HepG2 (cell line): ENCODE measurements at regions not wholly inside any gene's neighbourhood (a gene's known extent, or its start where the extent isn't known, plus 50 kb on each side); places are given as distances from the start of the nearest gene placed in this dataset.

Experiments
- ATAC-seq: fragments of 200-7000 bp; cut with Tn5 transposase; 3 replicates; pipeline ENCODE4 v1.9.1; 2020; ENCODE audit warnings: mild to moderate bottlenecking, moderate library complexity
- BruUV-seq: library from RNA; stranded (reverse); fragments of 400-500 nt; replicated peaks from 2 replicates; lab custom pipeline; 2021; lab: Mats Ljungman, UMichigan
- CTCF ChIA-PET: fragments of 300-600 bp; formaldehyde crosslinking; extraction: SDS; loops from one replicate; lab custom pipeline; 2021; ENCODE audit warnings: low total read pairs, inconsistent platforms, low intra/inter-chr PET ratio; lab: Yijun Ruan, JAX
- POLR2A ChIA-PET: fragments of 350-600 bp; sonication (Branson Sonifier 250); formaldehyde crosslinking; loops from one replicate; lab custom pipeline; 2020; ENCODE audit warnings: antibody characterized with exemption, inconsistent platforms; lab: Yijun Ruan, JAX
- DNase-seq: peaks from one replicate; pipeline ENCODE4 v3.0.0-alpha.2; 2015; ENCODE audit warnings: low spot score
- FAIRE-seq: peaks from 3 replicates; lab custom pipeline; 2011; peaks lifted over from hg19 to GRCh38; lab: Jason Lieb, UNC
- H2AFZ ChIP-seq: one replicate; pipeline ENCODE4 v1.6.1; 2011; ENCODE audit warnings: low read length, inconsistent platforms
- H3K27ac ChIP-seq: fragments of 300-600 bp; 3 replicates; pipeline ENCODE4 v1.8.0; 2011; ENCODE audit warnings: mixed run types, mild to moderate bottlenecking, mixed read lengths, low read length, inconsistent platforms; ENCODE audit not compliant: insufficient read depth; ENCODE audit errors: extremely low read length
- H3K27me3 ChIP-seq, 2 experiments: fragments of 200-600 bp in 1 of 2; 2 replicates in 1 of 2; 3 replicates in 1 of 2; pipeline versions ENCODE4 v1.6.0 to v1.8.0; 2011; ENCODE audit warnings: low read length in 2 of 2, mild to moderate bottlenecking in 2 of 2, moderate library complexity in 2 of 2, inconsistent platforms in 1 of 2; ENCODE audit not compliant: insufficient read depth in 2 of 2, control insufficient read depth in 1 of 2
- H3K36me3 ChIP-seq, 2 experiments: fragments of 200-600 bp in 1 of 2; replicated peaks in 1 of 2; 2 replicates in 1 of 2; 3 replicates in 1 of 2; pipeline versions ENCODE4 v1.5.1 to v1.8.0; 2011; ENCODE audit warnings: low read length in 2 of 2, inconsistent platforms in 1 of 2; ENCODE audit not compliant: insufficient read depth in 2 of 2, control insufficient read depth in 1 of 2
- H3K4me1 ChIP-seq: 2 replicates; pipeline ENCODE4 v1.5.1; 2012; ENCODE audit warnings: low read length, inconsistent platforms; ENCODE audit not compliant: insufficient read depth
- H3K4me2 ChIP-seq: 2 replicates; pipeline ENCODE4 v1.6.0; 2011; ENCODE audit warnings: low read depth, low read length, inconsistent platforms
- H3K4me3 ChIP-seq, 3 experiments: fragments of 200-600 bp in 1 of 3; sonication (generic), shearing (Covaris generic) in 1 of 3; replicated peaks in 1 of 3; 2 replicates each; pipeline ENCODE4 v1.5.1; 2011 to 2016; ENCODE audit warnings: low read length in 3 of 3, inconsistent platforms in 2 of 3, low read depth in 2 of 3, mild to moderate bottlenecking in 2 of 3, control low read depth in 1 of 3, mixed read lengths in 1 of 3; ENCODE audit not compliant: insufficient read depth in 1 of 3
- H3K79me2 ChIP-seq: one replicate; pipeline ENCODE4 v1.6.1; 2011; ENCODE audit warnings: low read length, inconsistent platforms; ENCODE audit not compliant: insufficient read depth
- H3K9ac ChIP-seq: 2 replicates; pipeline ENCODE4 v1.6.0; 2011; ENCODE audit warnings: mild to moderate bottlenecking, low read depth, low read length, inconsistent platforms; ENCODE audit not compliant: insufficient read depth
- H3K9me3 ChIP-seq: 2 replicates; pipeline ENCODE4 v1.5.1; 2012; ENCODE audit warnings: mild to moderate bottlenecking, low read length
- H4K20me1 ChIP-seq: 2 replicates; pipeline ENCODE4 v1.6.0; 2011; ENCODE audit warnings: inconsistent platforms, mild to moderate bottlenecking, low read length, moderate library complexity; ENCODE audit not compliant: insufficient read depth
- POGZ ChIP-seq: sonication (generic); formaldehyde crosslinking; IDR thresholded peaks from 2 replicates; pipeline ENCODE4 v1.4.0; 2020; ENCODE audit warnings: mild to moderate bottlenecking, missing genetic modification reagents
- RELA ChIP-seq: sonication (generic); formaldehyde crosslinking; IDR thresholded peaks from 2 replicates; pipeline ENCODE4 v1.4.0; 2020; ENCODE audit warnings: missing genetic modification reagents
- SP4 ChIP-seq: sonication (generic); formaldehyde crosslinking; IDR thresholded peaks from 2 replicates; pipeline ENCODE4 v1.8.1; 2023; ENCODE audit warnings: mild to moderate bottlenecking, missing genetic modification reagents
- SRSF4 ChIP-seq: fragments of 200-400 bp; formaldehyde crosslinking; IDR thresholded peaks from one replicate; pipeline ENCODE4 v1.6.1; 2018; ENCODE audit warnings: mild to moderate bottlenecking, low read depth, low read length, moderate library complexity; ENCODE audit not compliant: poor library complexity, severe bottlenecking
- ZNF337 ChIP-seq: sonication (generic); formaldehyde crosslinking; IDR thresholded peaks from 2 replicates; pipeline ENCODE4 v1.5.1; 2020; ENCODE audit warnings: missing genetic modification reagents, low read depth, mild to moderate bottlenecking, borderline replicate concordance
- WGBS: methylation state at CpG from one replicate; pipeline ENCODE4 v1.1.6; 2017; ENCODE audit warnings: low lambda C conversion rate; 5-methylcytosine and 5-hydroxymethylcytosine counted together
- in situ Hi-C: cut with HindIII; loops from 2 replicates; pipeline ENCODE4 v1.10.0; 2017; ENCODE audit warnings: low pct_unique_long_range_greater_than_20kb; ENCODE audit not compliant: extremely low pct_ligation_motif_present
- intact Hi-C: fragments of 100-400 bp; cut with micrococcal nuclease; formaldehyde crosslinking; loops from one replicate; pipeline ENCODE4 v1.10.0; 2022; ENCODE audit not compliant: unreplicated experiment
- TF ChIP-seq, protein P1 (sequence below): sonication (generic); formaldehyde crosslinking; IDR thresholded peaks from 2 replicates; pipeline ENCODE4 v1.4.0; 2020; ENCODE audit warnings: mild to moderate bottlenecking, missing genetic modification reagents
- TF ChIP-seq, protein P2 (sequence below): sonication (generic); formaldehyde crosslinking; IDR thresholded peaks from 2 replicates; pipeline ENCODE4 v1.4.0; 2020; ENCODE audit warnings: missing genetic modification reagents
- TF ChIP-seq, protein P3 (sequence below): sonication (generic); formaldehyde crosslinking; IDR thresholded peaks from 2 replicates; pipeline ENCODE4 v1.5.0; 2020; ENCODE audit warnings: missing genetic modification reagents, mild to moderate bottlenecking, borderline replicate concordance
- TF ChIP-seq, protein P4 (sequence below): IDR thresholded peaks from 2 replicates; pipeline ENCODE4 v1.6.1; 2016
- TF ChIP-seq, protein P5 (sequence below): sonication (generic); formaldehyde crosslinking; IDR thresholded peaks from 2 replicates; pipeline ENCODE4 v1.5.0; 2020; ENCODE audit warnings: mild to moderate bottlenecking, missing genetic modification reagents

DNA sequence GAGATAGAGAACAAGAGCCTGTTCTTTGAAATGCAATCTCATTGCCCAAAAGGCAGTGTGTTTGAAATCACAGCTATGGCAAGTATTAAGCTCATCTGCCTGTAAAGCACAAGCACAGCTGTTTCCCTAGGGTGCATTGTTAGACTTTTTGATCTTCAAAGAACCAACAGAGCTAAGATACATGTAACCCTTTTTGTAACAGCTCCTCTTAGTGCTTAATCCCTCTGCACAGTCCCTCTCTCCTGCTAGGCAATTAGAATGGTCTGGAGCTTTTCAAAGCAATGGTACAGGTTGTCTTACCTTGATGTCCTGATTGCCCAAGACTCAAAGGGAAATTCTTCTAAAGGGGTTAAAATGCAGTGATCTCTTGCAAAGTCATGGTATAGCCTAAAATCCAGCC lies 249.6 kb upstream of the CHRM2 start (continued):
- TF ChIP-seq, protein P1, sequence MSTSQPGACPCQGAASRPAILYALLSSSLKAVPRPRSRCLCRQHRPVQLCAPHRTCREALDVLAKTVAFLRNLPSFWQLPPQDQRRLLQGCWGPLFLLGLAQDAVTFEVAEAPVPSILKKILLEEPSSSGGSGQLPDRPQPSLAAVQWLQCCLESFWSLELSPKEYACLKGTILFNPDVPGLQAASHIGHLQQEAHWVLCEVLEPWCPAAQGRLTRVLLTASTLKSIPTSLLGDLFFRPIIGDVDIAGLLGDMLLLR (CRISPR knock-in tag) = no peak
- no peak for TF ChIP-seq ZNF337 (CRISPR knock-in tag)

DNA sequence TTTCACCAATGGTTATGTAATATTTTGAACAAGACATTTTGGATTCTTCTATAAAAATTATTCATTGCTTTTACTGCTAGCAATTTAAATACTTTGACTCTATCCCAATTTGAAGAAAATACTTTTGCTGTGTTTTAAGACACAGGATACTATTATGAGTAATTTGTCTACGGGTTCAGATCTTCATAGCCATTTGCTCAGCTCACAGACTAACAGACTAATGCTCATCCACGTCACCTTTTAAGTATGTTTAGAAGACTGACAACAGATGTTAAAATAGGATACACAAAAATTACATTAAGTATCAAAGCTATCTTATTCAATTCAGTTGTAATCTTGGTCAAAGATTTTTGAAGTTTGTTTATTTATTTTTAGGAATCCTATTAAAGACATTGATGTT lies 251.3 kb upstream of the CHRM2 start:
- TF ChIP-seq RELA (CRISPR knock-in tag) (no peak), POGZ (no peak), SRSF4 (no peak), SP4 (CRISPR knock-in tag) (no peak)
- TF ChIP-seq, protein P2, sequence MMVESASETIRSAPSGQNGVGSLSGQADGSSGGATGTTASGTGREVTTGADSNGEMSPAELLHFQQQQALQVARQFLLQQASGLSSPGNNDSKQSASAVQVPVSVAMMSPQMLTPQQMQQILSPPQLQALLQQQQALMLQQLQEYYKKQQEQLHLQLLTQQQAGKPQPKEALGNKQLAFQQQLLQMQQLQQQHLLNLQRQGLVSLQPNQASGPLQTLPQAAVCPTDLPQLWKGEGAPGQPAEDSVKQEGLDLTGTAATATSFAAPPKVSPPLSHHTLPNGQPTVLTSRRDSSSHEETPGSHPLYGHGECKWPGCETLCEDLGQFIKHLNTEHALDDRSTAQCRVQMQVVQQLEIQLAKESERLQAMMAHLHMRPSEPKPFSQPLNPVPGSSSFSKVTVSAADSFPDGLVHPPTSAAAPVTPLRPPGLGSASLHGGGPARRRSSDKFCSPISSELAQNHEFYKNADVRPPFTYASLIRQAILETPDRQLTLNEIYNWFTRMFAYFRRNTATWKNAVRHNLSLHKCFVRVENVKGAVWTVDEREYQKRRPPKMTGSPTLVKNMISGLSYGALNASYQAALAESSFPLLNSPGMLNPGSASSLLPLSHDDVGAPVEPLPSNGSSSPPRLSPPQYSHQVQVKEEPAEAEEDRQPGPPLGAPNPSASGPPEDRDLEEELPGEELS (CRISPR knock-in tag) = no peak
- TF ChIP-seq, protein P3, sequence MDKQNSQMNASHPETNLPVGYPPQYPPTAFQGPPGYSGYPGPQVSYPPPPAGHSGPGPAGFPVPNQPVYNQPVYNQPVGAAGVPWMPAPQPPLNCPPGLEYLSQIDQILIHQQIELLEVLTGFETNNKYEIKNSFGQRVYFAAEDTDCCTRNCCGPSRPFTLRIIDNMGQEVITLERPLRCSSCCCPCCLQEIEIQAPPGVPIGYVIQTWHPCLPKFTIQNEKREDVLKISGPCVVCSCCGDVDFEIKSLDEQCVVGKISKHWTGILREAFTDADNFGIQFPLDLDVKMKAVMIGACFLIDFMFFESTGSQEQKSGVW (CRISPR knock-in tag) = no peak
- TF ChIP-seq, protein P4, sequence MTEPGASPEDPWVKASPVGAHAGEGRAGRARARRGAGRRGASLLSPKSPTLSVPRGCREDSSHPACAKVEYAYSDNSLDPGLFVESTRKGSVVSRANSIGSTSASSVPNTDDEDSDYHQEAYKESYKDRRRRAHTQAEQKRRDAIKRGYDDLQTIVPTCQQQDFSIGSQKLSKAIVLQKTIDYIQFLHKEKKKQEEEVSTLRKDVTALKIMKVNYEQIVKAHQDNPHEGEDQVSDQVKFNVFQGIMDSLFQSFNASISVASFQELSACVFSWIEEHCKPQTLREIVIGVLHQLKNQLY (CRISPR knock-in tag) = no peak
- TF ChIP-seq, protein P5, sequence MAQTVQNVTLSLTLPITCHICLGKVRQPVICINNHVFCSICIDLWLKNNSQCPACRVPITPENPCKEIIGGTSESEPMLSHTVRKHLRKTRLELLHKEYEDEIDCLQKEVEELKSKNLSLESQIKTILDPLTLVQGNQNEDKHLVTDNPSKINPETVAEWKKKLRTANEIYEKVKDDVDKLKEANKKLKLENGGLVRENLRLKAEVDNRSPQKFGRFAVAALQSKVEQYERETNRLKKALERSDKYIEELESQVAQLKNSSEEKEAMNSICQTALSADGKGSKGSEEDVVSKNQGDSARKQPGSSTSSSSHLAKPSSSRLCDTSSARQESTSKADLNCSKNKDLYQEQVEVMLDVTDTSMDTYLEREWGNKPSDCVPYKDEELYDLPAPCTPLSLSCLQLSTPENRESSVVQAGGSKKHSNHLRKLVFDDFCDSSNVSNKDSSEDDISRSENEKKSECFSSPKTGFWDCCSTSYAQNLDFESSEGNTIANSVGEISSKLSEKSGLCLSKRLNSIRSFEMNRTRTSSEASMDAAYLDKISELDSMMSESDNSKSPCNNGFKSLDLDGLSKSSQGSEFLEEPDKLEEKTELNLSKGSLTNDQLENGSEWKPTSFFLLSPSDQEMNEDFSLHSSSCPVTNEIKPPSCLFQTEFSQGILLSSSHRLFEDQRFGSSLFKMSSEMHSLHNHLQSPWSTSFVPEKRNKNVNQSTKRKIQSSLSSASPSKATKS (CRISPR knock-in tag) = no peak
- H2AFZ ChIP-seq = no peak overlapping the region
- H3K4me2 ChIP-seq = no peak overlapping the region
- WGBS = 3% methylated on average over 2 of the region's 2 CpGs
- ChIA-PET POLR2A (no interaction called here), CTCF (no interaction called here)
- in situ Hi-C loops = no loop called here
- H3K36me3 ChIP-seq = no peaks in the 10 kb centered on the region
- intact Hi-C loops = no loop called here
- no TSS peak for BruUV-seq
- H3K9me3 ChIP-seq = peaks cover 79% of the 10 kb centered on the region
- FAIRE-seq = no peak
- DNase-seq = no peak
- H3K79me2 ChIP-seq = no peaks in the 10 kb centered on the region
- no peaks in the 10 kb centered on the region for H3K4me1 ChIP-seq
- H3K27me3 ChIP-seq = no peaks in the 10 kb centered on the region
- H3K9ac ChIP-seq = no peak overlapping the region
- no peak overlapping the region for H3K4me3 ChIP-seq
- no peak for ATAC-seq
- H4K20me1 ChIP-seq = no peaks in the 10 kb centered on the region
- H3K27ac ChIP-seq = no peak overlapping the region
